PC-9 (cell line): ENCODE measurements at regions not wholly inside any gene's neighbourhood (a gene's known extent, or its start where the extent isn't known, plus 50 kb on each side); places are given as distances from the start of the nearest gene placed in this dataset.

Source experiments
- CTCF ChIP-seq: fragments of 200-600 bp; sonication (generic); conservative IDR thresholded peaks from 2 replicates; pipeline ENCODE4 v1.6.1; 2017; ENCODE audit warnings: mixed run types, antibody characterized with exemption, mild to moderate bottlenecking, moderate library complexity
- EZH2 ChIP-seq: fragments of 200-600 bp; sonication (generic); IDR thresholded peaks from 2 replicates; pipeline ENCODE4 v1.8.0; 2017; ENCODE audit warnings: antibody characterized with exemption, low read depth

- TF ChIP-seq CTCF (no peak), EZH2 (no peak)
Observed at GRCh38 chr2:16334366-16334765, 331.3 kb downstream of the CYRIA start.
